Spinal cord (tissue), 9 donors: ENCODE measurements at regions not wholly inside any gene's neighbourhood (a gene's known extent, or its start where the extent isn't known, plus 50 kb on each side); places are given as distances from the start of the nearest gene placed in this dataset.

Experiments used
- DNase-seq, 6 donors: peaks; one replicate each; pipeline versions ENCODE4 v3.0.0 to v3.0.0-alpha.2; 2013 to 2015; ENCODE audit warnings: low spot score in 6 of 6, low read depth in 4 of 6
- H3K27ac ChIP-seq: one replicate; pipeline ENCODE4 v1.5.1; 2013; ENCODE audit warnings: low read depth, low read length, control low read depth
- H3K27me3 ChIP-seq: one replicate; pipeline ENCODE4 v1.6.1; 2013; ENCODE audit warnings: low read length; ENCODE audit not compliant: control insufficient read depth, insufficient read depth
- H3K36me3 ChIP-seq: one replicate; pipeline ENCODE4 v1.6.1; 2013; ENCODE audit warnings: low read length; ENCODE audit not compliant: control insufficient read depth, insufficient read depth
- H3K4me1 ChIP-seq: one replicate; pipeline ENCODE4 v1.6.1; 2013; ENCODE audit warnings: low read length; ENCODE audit not compliant: control insufficient read depth, insufficient read depth
- H3K4me3 ChIP-seq: one replicate; pipeline ENCODE4 v1.5.1; 2013; ENCODE audit warnings: low read depth, low read length, control low read depth
- H3K9me3 ChIP-seq: one replicate; pipeline ENCODE4 v1.6.1; 2013; ENCODE audit warnings: low read length; ENCODE audit not compliant: control insufficient read depth, insufficient read depth
- whole genome bisulfite sequencing: methylation state at CpG from one replicate; pipeline ENCODE4 v1.1.5; 2013; ENCODE audit warnings: missing lambda C conversion rate; ENCODE audit not compliant: insufficient coverage; 5-methylcytosine and 5-hydroxymethylcytosine counted together
- donor health status: healthy.

GRCh38 chr1:232271299-232271698, 358.6 kb downstream of the SIPA1L2 start:
- H3K9me3 ChIP-seq: no peaks in the 10 kb centered on the region
- no peaks in the 10 kb centered on the region for H3K36me3 ChIP-seq
- no peaks in the 10 kb centered on the region for H3K27me3 ChIP-seq
- no peak overlapping the region for H3K27ac ChIP-seq
- no peaks in the 10 kb centered on the region for H3K4me1 ChIP-seq
- no peak overlapping the region for H3K4me3 ChIP-seq
- no peak for DNase-seq

GRCh38 chr1:232269988-232270387, 359.9 kb downstream of the SIPA1L2 start:
- Histone ChIP-seq H3K27me3 (no peaks in the 10 kb centered on the region), H3K4me3 (no peak overlapping the region), H3K9me3 (no peaks in the 10 kb centered on the region), H3K36me3 (no peaks in the 10 kb centered on the region), H3K27ac (no peak overlapping the region), H3K4me1 (no peaks in the 10 kb centered on the region)
- 100% methylated on average over 2 of the region's 2 CpGs for WGBS
- DNase-seq: no peak

GRCh38 chr1:232267837-232268598, 361.9 kb downstream of the SIPA1L2 start:
- H3K4me1 ChIP-seq: no peaks in the 10 kb centered on the region
- no peak overlapping the region for H3K4me3 ChIP-seq
- no peaks in the 10 kb centered on the region for H3K36me3 ChIP-seq
- no peak for DNase-seq
- WGBS: 82% methylated on average over 4 of the region's 4 CpGs
- no peaks in the 10 kb centered on the region for H3K27me3 ChIP-seq
- H3K27ac ChIP-seq: no peak overlapping the region
- no peaks in the 10 kb centered on the region for H3K9me3 ChIP-seq

DNA sequence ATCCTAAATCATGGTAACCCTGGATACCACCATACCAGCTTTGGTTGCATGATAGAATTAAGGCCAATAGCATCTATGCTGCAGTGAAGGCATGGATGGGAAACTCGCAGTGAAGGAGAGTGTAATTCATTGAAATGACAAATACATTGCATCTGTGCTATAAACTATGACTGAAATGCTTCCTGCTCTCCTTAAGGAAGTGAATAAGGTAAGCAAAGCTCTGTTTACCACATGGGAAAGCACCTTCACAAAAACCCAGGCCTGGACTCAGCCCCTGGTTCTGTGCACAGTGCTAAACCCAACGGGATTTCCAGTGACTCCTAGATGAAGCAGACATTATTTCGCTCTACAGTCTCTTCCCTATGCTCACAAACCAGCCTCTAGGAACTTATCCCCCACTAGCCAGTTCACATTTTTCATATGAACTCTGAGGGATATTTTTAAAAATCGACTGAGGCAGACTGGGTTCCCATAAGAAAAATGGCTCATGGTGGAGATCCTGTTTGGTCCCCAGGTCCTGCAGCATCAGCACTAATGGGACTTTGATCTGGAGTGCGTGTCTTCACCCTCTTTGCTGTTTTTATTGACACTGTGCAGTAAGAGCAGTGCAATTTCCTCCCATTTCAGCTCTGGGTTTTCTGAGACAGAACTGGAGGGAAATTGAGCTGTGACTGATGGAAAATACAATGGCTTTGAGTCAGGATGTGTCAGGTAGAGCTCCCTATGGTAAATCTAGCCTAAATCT, 362.7 kb downstream of the SIPA1L2 start:
- Histone ChIP-seq H3K27me3 (no peaks in the 10 kb centered on the region), H3K36me3 (no peaks in the 10 kb centered on the region), H3K9me3 (no peaks in the 10 kb centered on the region), H3K4me1 (no peaks in the 10 kb centered on the region), H3K27ac (no peak overlapping the region), H3K4me3 (no peak overlapping the region)
- WGBS: 85% methylated on average over 3 of the region's 5 CpGs
- DNase-seq: no peak

DNA sequence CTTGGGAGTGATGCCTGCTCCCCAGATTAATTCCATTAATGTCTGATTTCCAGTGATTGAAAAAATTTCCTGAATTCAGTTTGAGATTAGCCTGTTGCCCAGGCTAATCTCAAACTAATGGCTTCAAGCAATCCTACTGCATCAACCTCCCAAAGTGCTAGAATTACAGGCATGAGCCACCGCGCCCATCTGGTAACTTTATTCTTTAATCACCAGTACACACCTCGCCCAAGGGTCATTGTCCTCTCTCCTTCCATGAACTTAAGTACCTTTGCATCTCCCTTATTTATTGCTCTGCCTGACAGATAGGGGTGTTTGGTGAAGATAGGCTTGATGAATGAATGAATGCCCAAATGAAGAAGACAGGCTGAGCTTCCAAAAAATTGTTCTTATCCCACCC, 366.5 kb downstream of the SIPA1L2 start:
- no peak for DNase-seq
- Histone ChIP-seq H3K4me1 (no peaks in the 10 kb centered on the region), H3K36me3 (no peaks in the 10 kb centered on the region), H3K27me3 (no peaks in the 10 kb centered on the region), H3K27ac (no peak overlapping the region), H3K9me3 (no peaks in the 10 kb centered on the region), H3K4me3 (no peak overlapping the region)
- 100% methylated on average over 2 of the region's 3 CpGs for WGBS

DNA sequence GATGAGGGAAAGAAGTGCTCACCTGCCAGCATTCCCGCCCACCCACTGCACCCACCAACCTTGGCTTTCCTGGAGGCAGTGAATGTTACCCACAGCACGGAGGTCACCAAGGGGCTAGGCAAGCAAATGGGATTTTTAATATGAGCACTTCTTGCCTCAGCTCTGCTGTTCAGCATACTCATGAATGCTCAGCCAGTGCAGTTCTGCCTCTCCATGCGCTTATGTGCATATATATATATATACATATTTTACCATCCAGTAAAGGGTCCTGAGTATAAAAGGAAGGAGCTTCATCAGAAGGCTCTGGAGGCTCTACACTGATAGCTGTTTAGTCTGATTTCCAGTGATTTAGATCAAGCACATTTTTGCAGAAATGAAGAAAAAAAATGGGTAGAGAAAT, 366.9 kb downstream of the SIPA1L2 start:
- no peak overlapping the region for H3K27ac ChIP-seq
- no peaks in the 10 kb centered on the region for H3K27me3 ChIP-seq
- no peaks in the 10 kb centered on the region for H3K4me1 ChIP-seq
- 100% methylated on average over 2 of the region's 3 CpGs for WGBS
- no peaks in the 10 kb centered on the region for H3K9me3 ChIP-seq
- DNase-seq: no peak
- no peaks in the 10 kb centered on the region for H3K36me3 ChIP-seq
- H3K4me3 ChIP-seq: no peak overlapping the region

DNA sequence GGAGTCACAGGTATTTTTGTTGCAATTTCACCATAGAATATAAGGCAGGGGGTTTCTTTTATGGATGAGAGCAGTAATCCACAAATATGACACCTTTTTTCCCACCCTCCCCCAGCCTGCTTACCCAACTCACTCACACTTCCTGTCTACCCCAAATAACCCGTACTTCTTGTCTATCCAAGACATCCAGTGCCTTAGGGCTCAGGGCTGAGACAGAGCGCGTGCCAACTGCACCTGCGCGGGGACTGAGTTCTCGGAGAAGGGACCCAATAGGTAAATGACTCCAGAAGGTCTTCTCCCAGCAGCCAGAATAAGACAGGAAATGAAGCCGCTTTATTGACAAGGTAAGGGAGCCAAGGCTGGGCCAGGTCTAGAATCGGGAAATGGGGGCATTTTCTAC, 369.1 kb downstream of the SIPA1L2 start:
- WGBS: 86% methylated on average over 6 of the region's 8 CpGs
- no peak overlapping the region for H3K27ac ChIP-seq
- H3K36me3 ChIP-seq: no peaks in the 10 kb centered on the region
- no peak overlapping the region for H3K4me3 ChIP-seq
- no peaks in the 10 kb centered on the region for H3K27me3 ChIP-seq
- H3K4me1 ChIP-seq: no peaks in the 10 kb centered on the region
- DNase-seq: no peak
- H3K9me3 ChIP-seq: no peaks in the 10 kb centered on the region

GRCh38 chr1:232260045-232260444, 369.9 kb downstream of the SIPA1L2 start:
- WGBS: no CpG with 5 or more reads among the region's 3 CpGs
- no peak for DNase-seq

GRCh38 chr1:232259333-232259732, 370.6 kb downstream of the SIPA1L2 start:
- no peak overlapping the region for H3K4me3 ChIP-seq
- 90% methylated on average over 3 of the region's 3 CpGs for WGBS
- DNase-seq: no peak
- H3K27me3 ChIP-seq: no peaks in the 10 kb centered on the region
- H3K9me3 ChIP-seq: no peaks in the 10 kb centered on the region
- no peaks in the 10 kb centered on the region for H3K4me1 ChIP-seq
- H3K27ac ChIP-seq: no peak overlapping the region
- no peaks in the 10 kb centered on the region for H3K36me3 ChIP-seq

More at GRCh38 chr1:232260045-232260444, 369.9 kb downstream of the SIPA1L2 start:
- no peaks in the 10 kb centered on the region for H3K9me3 ChIP-seq
- H3K27me3 ChIP-seq: no peaks in the 10 kb centered on the region
- H3K27ac ChIP-seq: no peak overlapping the region
- no peaks in the 10 kb centered on the region for H3K36me3 ChIP-seq
- H3K4me3 ChIP-seq: no peak overlapping the region
- H3K4me1 ChIP-seq: no peaks in the 10 kb centered on the region

DNA sequence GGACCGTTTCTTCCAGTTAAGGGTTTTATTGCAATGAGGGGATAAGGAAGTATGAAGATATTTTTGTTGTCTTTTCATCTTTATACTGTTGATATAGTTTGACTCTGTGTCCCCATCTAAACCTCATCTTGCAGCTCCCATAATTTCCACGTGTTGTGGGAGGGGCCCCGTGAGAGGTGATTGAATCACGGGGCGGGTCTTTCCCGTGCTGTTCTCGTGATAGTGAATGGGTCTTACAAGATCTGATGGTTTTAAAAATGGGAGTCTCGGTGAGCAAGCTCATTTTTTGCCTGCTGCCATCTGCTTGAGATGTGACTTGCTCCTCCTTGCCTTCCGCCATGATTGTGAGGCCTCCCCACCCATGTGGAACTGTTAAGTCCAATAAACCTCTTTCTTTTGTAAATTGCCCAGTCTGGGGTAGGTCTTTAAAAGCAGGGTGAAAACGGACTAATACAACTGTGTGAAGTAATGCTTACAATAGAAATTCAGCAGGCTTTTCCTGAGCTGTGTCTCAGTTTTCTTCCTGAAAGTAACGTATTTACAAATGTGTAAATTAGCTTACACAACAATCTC, 377.3 kb downstream of the SIPA1L2 start:
- 38% methylated on average over 5 of the region's 11 CpGs for WGBS
- H3K27me3 ChIP-seq: no peaks in the 10 kb centered on the region
- no peak for DNase-seq
- no peaks in the 10 kb centered on the region for H3K9me3 ChIP-seq
- H3K4me1 ChIP-seq: no peaks in the 10 kb centered on the region
- H3K36me3 ChIP-seq: no peaks in the 10 kb centered on the region
- H3K27ac ChIP-seq: no peak overlapping the region
- no peak overlapping the region for H3K4me3 ChIP-seq
